SU-DHL-6 (cell line): ENCODE measurements at regions not wholly inside any gene's neighbourhood (a gene's known extent, or its start where the extent isn't known, plus 50 kb on each side); places are given as distances from the start of the nearest gene placed in this dataset.

Experiments
- H2AFZ ChIP-seq: fragments of 200-600 bp; sonication (generic); 2 replicates; pipeline ENCODE4 v1.6.1; 2014; ENCODE audit warnings: low read depth, mild to moderate bottlenecking, moderate library complexity, mixed read lengths, antibody characterized with exemption, low read length; ENCODE audit not compliant: severe bottlenecking
- H3F3A ChIP-seq: fragments of 200-600 bp; shearing (Covaris generic); 2 replicates; pipeline ENCODE4 v1.6.0; 2016; ENCODE audit warnings: antibody characterized with exemption, mild to moderate bottlenecking; ENCODE audit not compliant: insufficient read depth
- H3K27ac ChIP-seq: fragments of 200-600 bp; sonication (generic); 2 replicates; pipeline ENCODE4 v1.5.1; 2016; ENCODE audit warnings: low read depth, mild to moderate bottlenecking, low read length, moderate library complexity, mixed read lengths
- H3K27me3 ChIP-seq: fragments of 200-600 bp; sonication (generic), shearing (Covaris generic); 2 replicates; pipeline ENCODE4 v1.6.0; 2014; ENCODE audit warnings: mild to moderate bottlenecking, low read length
- H3K36me3 ChIP-seq: fragments of 200-600 bp; sonication (generic); 2 replicates; pipeline ENCODE4 v1.6.1; 2014; ENCODE audit warnings: mild to moderate bottlenecking, low read length, mixed read lengths
- H3K4me2 ChIP-seq: fragments of 300-600, 200-600 bp; shearing (Covaris generic), sonication (generic); 2 replicates; pipeline ENCODE4 v1.6.0; 2014; ENCODE audit warnings: low read length, low read depth, mild to moderate bottlenecking; ENCODE audit not compliant: poor library complexity, severe bottlenecking
- H3K4me3 ChIP-seq: fragments of 200-600 bp; sonication (generic); 2 replicates; pipeline ENCODE4 v1.5.1; 2014; ENCODE audit warnings: antibody characterized with exemption, low read length, mild to moderate bottlenecking, mixed read lengths; ENCODE audit not compliant: insufficient read depth, poor library complexity, severe bottlenecking
- H3K79me2 ChIP-seq: fragments of 200-600 bp; sonication (generic); 2 replicates; pipeline ENCODE4 v1.6.1; 2014; ENCODE audit warnings: mild to moderate bottlenecking, low read length, moderate library complexity; ENCODE audit not compliant: insufficient read depth
- H3K9ac ChIP-seq: fragments of 200-600 bp; sonication (generic); 2 replicates; pipeline ENCODE4 v1.7.0; 2014; ENCODE audit warnings: mild to moderate bottlenecking, low read length
- H3K9me2 ChIP-seq: fragments of 200-600 bp; sonication (generic); replicated peaks from 2 replicates; pipeline ENCODE4 v1.6.1; 2014; ENCODE audit warnings: low read length; ENCODE audit not compliant: insufficient read depth
- H3K9me3 ChIP-seq: fragments of 200-600 bp; sonication (generic); 2 replicates; pipeline ENCODE4 v1.6.1; 2014; ENCODE audit warnings: low read length, mixed read lengths; ENCODE audit not compliant: insufficient read depth
- H4K20me1 ChIP-seq: fragments of 200-600 bp; sonication (generic); 2 replicates; pipeline ENCODE4 v1.6.1; 2014; ENCODE audit warnings: low read depth, mild to moderate bottlenecking, antibody characterized with exemption, low read length, moderate library complexity, mixed read lengths
- CTCF ChIP-seq: fragments of 200-600 bp; sonication (generic); IDR thresholded peaks from one replicate; pipeline ENCODE4 v1.5.1; 2017; ENCODE audit warnings: antibody characterized with exemption, mild to moderate bottlenecking, low read length, moderate library complexity; ENCODE audit not compliant: insufficient read depth, poor library complexity, severe bottlenecking
- EZH2phosphoT487 ChIP-seq: fragments of 200-600 bp; sonication (generic), shearing (Covaris generic); conservative IDR thresholded peaks from 2 replicates; pipeline ENCODE4 v1.6.1; 2018; ENCODE audit warnings: mild to moderate bottlenecking, antibody characterized with exemption, low read length, moderate library complexity, mixed read lengths

DNA sequence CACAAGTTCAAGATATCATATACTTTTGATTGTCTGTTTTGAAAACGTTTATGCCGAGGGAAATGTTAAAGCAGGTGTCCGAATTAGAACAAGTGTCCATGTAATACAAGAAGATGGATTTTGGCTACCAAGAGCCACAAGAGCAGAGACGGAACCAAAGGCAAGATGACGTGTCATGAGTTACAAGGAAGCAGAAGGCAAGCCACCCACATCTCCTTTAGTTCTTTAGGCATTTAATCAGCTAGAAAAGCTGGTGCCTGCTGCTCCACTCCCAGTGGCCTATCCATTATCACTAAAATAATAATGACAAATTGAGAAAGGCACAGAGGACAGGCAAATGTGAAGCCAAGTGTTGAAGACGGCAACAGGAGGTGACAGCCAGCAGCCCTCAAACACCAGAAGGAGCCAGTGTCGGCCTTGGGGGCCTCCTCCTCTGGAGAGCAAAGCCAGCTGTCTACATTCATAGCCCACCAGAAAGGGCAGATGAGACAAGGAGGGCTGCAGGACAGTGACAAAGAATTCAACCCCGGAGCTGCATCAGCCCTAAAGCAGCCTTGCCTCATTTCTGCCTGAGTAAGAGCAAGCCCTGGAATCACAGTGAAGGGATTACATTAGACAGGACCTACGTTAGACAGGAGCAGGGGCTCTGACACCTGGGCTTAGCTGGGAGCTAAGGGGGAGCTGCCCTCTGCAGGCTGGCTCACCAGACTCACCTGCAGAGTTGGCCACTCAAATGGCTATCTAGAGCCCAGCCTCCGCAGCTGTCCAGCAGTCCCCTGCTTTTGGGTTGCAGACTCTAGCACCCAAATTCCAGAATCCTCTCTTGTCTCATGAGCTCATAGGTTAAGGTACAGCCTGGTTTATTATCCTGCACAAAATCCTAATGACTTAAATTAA is 569.9 kb downstream of the UQCRFS1 start:
- Histone ChIP-seq H3K9ac (no peak overlapping the region), H3K9me3 (no peaks in the 10 kb centered on the region), H3K79me2 (no peaks in the 10 kb centered on the region), H4K20me1 (no peaks in the 10 kb centered on the region), H3K27ac (no peak overlapping the region), H3K4me2 (no peak overlapping the region), H3K4me3 (no peak overlapping the region), H2AFZ (no peak overlapping the region), H3K27me3 (no peaks in the 10 kb centered on the region), H3K36me3 (no peaks in the 10 kb centered on the region), H3F3A (no peaks in the 10 kb centered on the region), H3K9me2 (no peaks in the 10 kb centered on the region)
- TF ChIP-seq CTCF: no peak
- TF ChIP-seq EZH2phosphoT487: no peak

GRCh38 chr19:28641395-28641794 is 571.6 kb downstream of the UQCRFS1 start:
- Histone ChIP-seq H4K20me1 (no peaks in the 10 kb centered on the region), H3K4me3 (no peak overlapping the region), H3F3A (no peaks in the 10 kb centered on the region), H3K9me3 (no peaks in the 10 kb centered on the region), H3K27me3 (no peaks in the 10 kb centered on the region), H3K36me3 (no peaks in the 10 kb centered on the region), H3K79me2 (no peaks in the 10 kb centered on the region), H2AFZ (no peak overlapping the region), H3K9ac (no peak overlapping the region), H3K9me2 (no peaks in the 10 kb centered on the region), H3K27ac (no peak overlapping the region), H3K4me2 (no peak overlapping the region)
- TF ChIP-seq CTCF (no peak), EZH2phosphoT487 (no peak)

- H3K4me3 ChIP-seq: no peak overlapping the region
- no peaks in the 10 kb centered on the region for H3K79me2 ChIP-seq
- H2AFZ ChIP-seq: no peak overlapping the region
- H3K27ac ChIP-seq: no peak overlapping the region
- H3K4me2 ChIP-seq: no peak overlapping the region
- H3K9ac ChIP-seq: no peak overlapping the region
- H4K20me1 ChIP-seq: no peaks in the 10 kb centered on the region
- H3K36me3 ChIP-seq: no peaks in the 10 kb centered on the region
- no peaks in the 10 kb centered on the region for H3K9me2 ChIP-seq
- H3K27me3 ChIP-seq: no peaks in the 10 kb centered on the region
- H3F3A ChIP-seq: no peaks in the 10 kb centered on the region
- no peak for TF ChIP-seq CTCF
- no peak for TF ChIP-seq EZH2phosphoT487
- H3K9me3 ChIP-seq: no peaks in the 10 kb centered on the region
These were observed 572.4 kb downstream of the UQCRFS1 start for GRCh38 chr19:28640506-28640905.
